Endothelial cell of umbilical vein (primary cell): ENCODE measurements at regions not wholly inside any gene's neighbourhood (a gene's known extent, or its start where the extent isn't known, plus 50 kb on each side); places are given as distances from the start of the nearest gene placed in this dataset.

ENCODE experiments used
- BruUV-seq: library from RNA; stranded (reverse); fragments of 400-500 nt; replicated peaks from 2 replicates; lab custom pipeline; 2021; lab: Mats Ljungman, UMichigan
- CTCF ChIA-PET: fragments of 300-600, 350-600 bp; sonication (Branson Sonifier 250); formaldehyde crosslinking; loops from one replicate; lab custom pipeline; 2021; ENCODE audit warnings: antibody characterized with exemption, inconsistent platforms; lab: Charles Lee
- POLR2A ChIA-PET: fragments of 300-600, 350-600 bp; sonication (Branson Sonifier 250); formaldehyde crosslinking; loops from one replicate; lab custom pipeline; 2021; ENCODE audit warnings: antibody characterized with exemption, inconsistent platforms; lab: Charles Lee
- DNase-seq: peaks from one replicate; pipeline ENCODE4 v3.0.0-alpha.2; 2011; ENCODE audit warnings: low read depth, low spot score
- FAIRE-seq: peaks from 2 replicates; lab custom pipeline; 2011; peaks lifted over from hg19 to GRCh38; lab: Jason Lieb, UNC
- H2AFZ ChIP-seq: 2 replicates; pipeline ENCODE4 v1.6.0; 2012; ENCODE audit warnings: low read depth, low read length, control low read depth, inconsistent platforms
- H3K27ac ChIP-seq: 2 replicates; pipeline ENCODE4 v1.5.1; 2011; ENCODE audit warnings: low read depth, mild to moderate bottlenecking, control low read depth, low read length, moderate library complexity; ENCODE audit not compliant: insufficient read depth
- H3K27me3 ChIP-seq, 2 experiments: 2 replicates each; pipeline versions ENCODE4 v1.6.0 to v1.6.1; 2011; ENCODE audit warnings: low read length in 2 of 2, mixed read lengths in 1 of 2; ENCODE audit not compliant: control insufficient read depth in 2 of 2, insufficient read depth in 2 of 2
- H3K36me3 ChIP-seq, 2 experiments: 2 replicates in 1 of 2; 3 replicates in 1 of 2; pipeline ENCODE4 v1.5.1; 2011; ENCODE audit warnings: low read length in 2 of 2, mild to moderate bottlenecking in 1 of 2, moderate library complexity in 1 of 2; ENCODE audit not compliant: control insufficient read depth in 2 of 2, insufficient read depth in 2 of 2; ENCODE audit errors: extremely low read depth in 1 of 2
- H3K4me1 ChIP-seq: 3 replicates; pipeline ENCODE4 v1.5.1; 2011; ENCODE audit warnings: mild to moderate bottlenecking, low read length; ENCODE audit not compliant: control insufficient read depth, insufficient read depth; ENCODE audit errors: extremely low read depth
- H3K4me2 ChIP-seq: 2 replicates; pipeline ENCODE4 v1.6.1; 2011; ENCODE audit warnings: low read length, control low read depth, mixed read lengths; ENCODE audit not compliant: insufficient read depth
- H3K4me3 ChIP-seq, 3 experiments: fragments of 200-600 bp in 1 of 3; sonication (generic), shearing (Covaris generic) in 1 of 3; replicated peaks in 1 of 3; 2 replicates each; pipeline ENCODE4 v1.5.1; 2011 to 2016; ENCODE audit warnings: control low read depth in 3 of 3, low read length in 3 of 3, mild to moderate bottlenecking in 2 of 3, inconsistent platforms in 1 of 3, low read depth in 1 of 3, moderate library complexity in 1 of 3; ENCODE audit not compliant: insufficient read depth in 1 of 3
- H3K79me2 ChIP-seq: 2 replicates; pipeline ENCODE4 v1.6.0; 2012; ENCODE audit warnings: low read length, inconsistent platforms; ENCODE audit not compliant: control insufficient read depth, insufficient read depth
- H3K9ac ChIP-seq: replicated peaks from 2 replicates; pipeline ENCODE3; 2011; ENCODE audit warnings: low read length, control low read depth; ENCODE audit not compliant: insufficient read depth; ENCODE audit errors: extremely low read depth
- H3K9me1 ChIP-seq: replicated peaks from 3 replicates; pipeline ENCODE4 v1.6.0; 2011; ENCODE audit warnings: mild to moderate bottlenecking, low read length; ENCODE audit not compliant: control insufficient read depth, insufficient read depth; ENCODE audit errors: extremely low read depth
- H3K9me3 ChIP-seq: replicated peaks from 2 replicates; pipeline ENCODE4 v1.5.1; 2012; ENCODE audit warnings: low read length, inconsistent platforms; ENCODE audit not compliant: control insufficient read depth, insufficient read depth
- H4K20me1 ChIP-seq: replicated peaks from 2 replicates; pipeline ENCODE3; 2011; ENCODE audit warnings: mild to moderate bottlenecking, low read length; ENCODE audit not compliant: control insufficient read depth, insufficient read depth; ENCODE audit errors: extremely low read depth
- CTCF ChIP-seq, 2 donors: IDR thresholded peaks; 1 replicate in 1 of 2; 2 replicates in 1 of 2; pipeline ENCODE4 v1.5.1; 2011; ENCODE audit warnings: low read length in 2 of 2, mild to moderate bottlenecking in 2 of 2, moderate library complexity in 2 of 2, control low read depth in 1 of 2, inconsistent platforms in 1 of 2, low read depth in 1 of 2; ENCODE audit not compliant: insufficient read depth in 1 of 2; ENCODE audit errors: extremely low read depth in 1 of 2
- EZH2 ChIP-seq: IDR thresholded peaks from 2 replicates; pipeline ENCODE4 v1.6.1; 2012; ENCODE audit warnings: borderline replicate concordance, low read depth, mild to moderate bottlenecking, moderate library complexity, low read length, inconsistent platforms; ENCODE audit not compliant: severe bottlenecking
- FOS ChIP-seq: IDR thresholded peaks from 2 replicates; pipeline ENCODE4 v1.6.1; 2011; ENCODE audit warnings: mild to moderate bottlenecking, low read length, moderate library complexity, borderline replicate concordance; ENCODE audit not compliant: insufficient read depth
- GATA2 ChIP-seq: IDR thresholded peaks from 2 replicates; pipeline ENCODE4 v1.7.0; 2011; ENCODE audit warnings: low read depth, mild to moderate bottlenecking, moderate library complexity, mixed read lengths, low read length; ENCODE audit not compliant: insufficient read length, insufficient read depth
- JUN ChIP-seq: IDR thresholded peaks from 2 replicates; pipeline ENCODE4 v1.6.1; 2011; ENCODE audit warnings: borderline replicate concordance, low read depth; ENCODE audit not compliant: insufficient read length, insufficient read depth
- MYC ChIP-seq: IDR thresholded peaks from one replicate; pipeline ENCODE4 v1.6.1; 2011; ENCODE audit warnings: mild to moderate bottlenecking, low read depth, low read length
- POLR2A ChIP-seq: IDR thresholded peaks from 2 replicates; pipeline ENCODE4 v1.6.1; 2012; ENCODE audit warnings: low read depth, mild to moderate bottlenecking, control low read depth, low read length
- POLR2AphosphoS5 ChIP-seq: IDR thresholded peaks from 2 replicates; pipeline ENCODE4 v1.6.1; 2012; ENCODE audit warnings: low read depth, mild to moderate bottlenecking, control low read depth, low read length, moderate library complexity; ENCODE audit not compliant: insufficient read depth
- dilution Hi-C: fragments of 300-500 bp; cut with MboI; formaldehyde crosslinking; loops from one replicate; pipeline ENCODE4 v1.15.0; 2019; ENCODE audit warnings: low sequenced_read_pairs; ENCODE audit not compliant: extremely low pct_ligation_motif_present
- intact Hi-C: fragments of 100-400 bp; cut with micrococcal nuclease; formaldehyde crosslinking; loops from one replicate; pipeline ENCODE4 v1.10.0; 2022
- TF ChIP-seq, protein P1 (sequence below): IDR thresholded peaks from 2 replicates; pipeline ENCODE4 v1.6.1; 2011; ENCODE audit not compliant: insufficient read depth, insufficient read length

- Histone ChIP-seq H3K4me3 (no peak overlapping the region), H3K4me1 (no peaks in the 10 kb centered on the region), H3K9me1 (no peaks in the 10 kb centered on the region), H3K4me2 (no peak overlapping the region), H3K27ac (no peak overlapping the region), H3K36me3 (no peaks in the 10 kb centered on the region), H3K9ac (no peak overlapping the region), H3K9me3 (no peaks in the 10 kb centered on the region), H3K27me3 (no peaks in the 10 kb centered on the region), H4K20me1 (no peaks in the 10 kb centered on the region), H3K79me2 (no peaks in the 10 kb centered on the region), H2AFZ (no peak overlapping the region)
- intact Hi-C loops: no loop called here
- FAIRE-seq (no peak), DNase-seq (no peak)
- no TSS peak for BruUV-seq
- no peak for TF ChIP-seq EZH2
- TF ChIP-seq, protein P1, sequence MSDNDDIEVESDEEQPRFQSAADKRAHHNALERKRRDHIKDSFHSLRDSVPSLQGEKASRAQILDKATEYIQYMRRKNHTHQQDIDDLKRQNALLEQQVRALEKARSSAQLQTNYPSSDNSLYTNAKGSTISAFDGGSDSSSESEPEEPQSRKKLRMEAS: no peak
- TF ChIP-seq MYC: no peak
- TF ChIP-seq JUN: no peak
- TF ChIP-seq FOS: no peak
- TF ChIP-seq POLR2AphosphoS5: no peak
- TF ChIP-seq GATA2: no peak
- no peak for TF ChIP-seq POLR2A
- TF ChIP-seq CTCF (IDR thresholded peaks at IDR 0.05; ENCODE audit: extremely low read depth in 1 of 2, insufficient read depth in 1 of 2, low read depth in 1 of 2, low read length in 2 of 2): no peak
- CTCF ChIA-PET: interaction anchor here (0.6 kb wide), 2 partner anchors 11 to 538 kb away, joined by 3 read pairs; no protein-coding TSS in a partner anchor
- dilution Hi-C loops: no loop called here
- POLR2A ChIA-PET: no interaction called here
These were observed 738.6 kb upstream of the GJE1 start for GRCh38 chr6:141394125-141394536.
